ENCODE measurements at regions not wholly inside any gene's neighbourhood (a gene's known extent, or its start where the extent isn't known, plus 50 kb on each side); places are given as distances from the start of the nearest gene placed in this dataset.

GRCh38 chr12:60176891-60177290 lies 581.1 kb downstream of the SLC16A7 start:
- TF ChIP-seq CTCF (IDR thresholded peaks at IDR 0.05) (no peak), POLR2A (IDR thresholded peaks at IDR 0.05) (no peak)
